Left hindlimb (tissue), 1 donor: ENCODE measurements at regions not wholly inside any gene's neighbourhood (a gene's known extent, or its start where the extent isn't known, plus 50 kb on each side); places are given as distances from the start of the nearest gene placed in this dataset.
A peak's percentile ranks its signal among the peaks of the same experiment; 100 is the strongest.

Experiments
- DNase-seq: peaks from one replicate; pipeline ENCODE4 v3.0.0-alpha.2; 2018

- no peak for DNase-seq
Observed at GRCh38 chrX:100512471-100512870, 72.3 kb upstream of the TNMD start.

DNA sequence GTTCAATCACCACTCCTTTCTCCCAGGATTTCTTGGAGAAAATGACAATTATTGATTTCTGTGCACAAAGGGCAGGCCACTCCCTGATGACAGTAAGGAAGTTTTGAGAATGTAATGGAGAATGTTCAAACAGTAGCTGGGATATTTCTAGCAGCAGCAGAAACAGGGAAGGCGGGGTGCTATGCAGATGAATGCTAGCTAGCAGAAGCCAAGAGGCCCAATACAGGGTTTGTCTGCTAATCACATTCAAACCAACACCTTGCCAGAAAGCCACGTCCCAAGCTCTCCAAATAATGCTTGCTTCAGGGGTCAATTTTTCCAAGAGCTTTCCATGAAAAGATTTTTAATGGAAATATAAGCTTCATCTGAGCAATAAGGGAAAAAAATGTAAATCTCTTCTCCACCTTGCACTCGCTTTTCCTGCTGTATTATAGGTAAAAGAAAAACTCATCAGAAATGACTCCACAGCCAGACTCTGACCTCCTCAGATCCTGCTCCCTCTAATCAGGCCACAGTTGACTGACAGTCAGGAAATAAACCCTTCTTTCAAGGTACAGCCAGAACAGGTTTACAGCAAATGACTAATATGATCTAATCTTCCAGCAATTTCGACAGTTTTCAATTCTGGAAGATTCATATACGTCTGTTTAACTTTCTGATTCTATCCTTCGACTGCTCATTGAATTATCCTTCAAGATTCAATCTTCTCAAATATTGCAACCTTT is 84.7 kb upstream of the PCDH19 start:
- peak; percentile 52 for DNase-seq

- no peak for DNase-seq
Observed at GRCh38 chrX:100491174-100491573, 81.1 kb upstream of the PCDH19 start.

DNA sequence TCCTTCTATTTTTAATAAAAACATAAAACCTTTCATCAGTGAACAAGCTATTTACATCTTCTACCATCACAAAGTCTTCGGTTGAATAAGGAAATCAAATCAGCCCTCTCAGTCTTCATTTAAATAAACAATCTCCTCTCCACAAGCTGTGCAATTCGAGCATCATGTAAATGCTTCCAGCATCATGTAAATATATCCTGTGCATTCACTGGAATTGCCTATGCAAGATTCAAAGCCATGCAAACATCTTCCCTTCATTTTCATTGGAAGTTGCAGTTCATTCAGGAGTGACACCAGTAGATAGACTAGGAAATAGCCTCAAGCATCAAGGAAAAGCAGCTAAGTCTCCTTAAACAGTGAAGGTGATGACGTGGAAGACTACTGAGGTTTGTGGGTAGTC is 77.7 kb upstream of the PCDH19 start:
- DNase-seq = no peak

GRCh38 chrX:100484971-100485370 is 74.9 kb upstream of the PCDH19 start:
- no peak for DNase-seq

GRCh38 chrX:100479329-100479728 is 69.3 kb upstream of the PCDH19 start:
- no peak for DNase-seq

- DNase-seq = no peak
Observed at GRCh38 chrX:100478714-100479306, 68.7 kb upstream of the PCDH19 start.

- DNase-seq = peak; percentile 51
Observed at GRCh38 chrX:100477958-100478357, 67.9 kb upstream of the PCDH19 start.

GRCh38 chrX:100477467-100477866 is 67.4 kb upstream of the PCDH19 start:
- peak; percentile 44 for DNase-seq
